ENCODE measurements at regions not wholly inside any gene's neighbourhood (a gene's known extent, or its start where the extent isn't known, plus 50 kb on each side); places are given as distances from the start of the nearest gene placed in this dataset.

GRCh38 chr1:184254849-184255248, 132.0 kb upstream of the C1orf21 start:
- Histone ChIP-seq H2BK20ac (ENCODE audit: low read depth, low read length) (no peak overlapping the region), H3K23ac (ENCODE audit: low read depth, low read length) (no peak overlapping the region), H3K9me3 (ENCODE audit: control insufficient read depth, insufficient read depth, low read length) (no peaks in the 10 kb centered on the region), H4K5ac (ENCODE audit: low read depth, low read length) (no peak overlapping the region), H3K4me2 (ENCODE audit: low read depth, low read length) (no peak overlapping the region), H2AK5ac (ENCODE audit: low read depth, low read length) (no peak overlapping the region), H3K18ac (ENCODE audit: low read depth, low read length) (no peak overlapping the region), H2AK9ac (replicated peaks; ENCODE audit: low read depth, low read length, poor library complexity) (no peak overlapping the region), H2BK5ac (ENCODE audit: low read depth, low read length, poor library complexity, severe bottlenecking) (no peak overlapping the region), H2AFZ (replicated peaks; ENCODE audit: low read length, poor library complexity) (no peak overlapping the region), H4K91ac (ENCODE audit: insufficient read depth, low read depth, low read length) (no peak overlapping the region), H3K9ac (ENCODE audit: low read depth, low read length) (no peak overlapping the region), H3K27me3 (ENCODE audit: control insufficient read depth, insufficient read depth, low read length) (peaks cover 18% of the 10 kb centered on the region), H4K8ac (ENCODE audit: low read depth in 2 of 2, low read length in 2 of 2) (no peak overlapping the region), H3K27ac (ENCODE audit: insufficient read depth, low read length) (no peak overlapping the region), H2BK120ac (ENCODE audit: low read depth, low read length) (no peak overlapping the region), H3K79me1 (ENCODE audit: low read depth in 1 of 2, low read length in 2 of 2) (no peaks in the 10 kb centered on the region), H3K36me3 (ENCODE audit: control insufficient read depth, insufficient read depth, low read length) (no peaks in the 10 kb centered on the region), H2BK15ac (ENCODE audit: low read depth, low read length) (no peak overlapping the region), H3K4ac (ENCODE audit: low read depth, low read length) (no peak overlapping the region), H3K14ac (replicated peaks; ENCODE audit: low read depth, low read length) (no peak overlapping the region), H4K20me1 (ENCODE audit: insufficient read depth, low read length) (no peaks in the 10 kb centered on the region), H3K9me1 (ENCODE audit: insufficient read depth, low read length) (no peaks in the 10 kb centered on the region), H3K56ac (ENCODE audit: extremely low read depth, insufficient read depth, low read length) (no peak overlapping the region), H3K4me3 (ENCODE audit: insufficient read depth, low read depth, low read length) (no peak overlapping the region), H3K4me1 (ENCODE audit: control insufficient read depth, insufficient read depth, low read length) (no peaks in the 10 kb centered on the region)
- in situ Hi-C loops (cut with MboI; ENCODE audit: low sequenced_read_pairs) = loop anchor here (5.0 kb wide), 1 partner anchor 47 kb away; no protein-coding TSS in a partner anchor
- POLR2A ChIA-PET (ENCODE audit: unreplicated experiment) = no interaction called here
- CTCF ChIA-PET = interaction anchor here (0.9 to 1.2 kb wide), 2 partner anchors 12 to 308 kb away, joined by 3 to 4 read pairs; no protein-coding TSS in a partner anchor
- no peak for DNase-seq
- dilution Hi-C loops (cut with HindIII; ENCODE audit: low sequenced_read_pairs, unreplicated experiment) = no loop called here
- no peak for ATAC-seq (ENCODE audit: low read depth)
- no TSS peak for BruUV-seq (replicated peaks)
- WGBS, 2 experiments (ENCODE audit: extremely low coverage in 2 of 2, insufficient read length in 1 of 2) = no CpG with 5 or more reads among the region's 3 CpGs
- TF ChIP-seq FOS (IDR thresholded peaks at IDR 0.05; ENCODE audit: low read depth, low read length) (no peak), CHD1 (IDR thresholded peaks at IDR 0.05; ENCODE audit: low read depth, low read length) (no peak)
- intact Hi-C loops (cut with micrococcal nuclease) = no loop called here
